ENCODE measurements at regions not wholly inside any gene's neighbourhood (a gene's known extent, or its start where the extent isn't known, plus 50 kb on each side); places are given as distances from the start of the nearest gene placed in this dataset.

DNA sequence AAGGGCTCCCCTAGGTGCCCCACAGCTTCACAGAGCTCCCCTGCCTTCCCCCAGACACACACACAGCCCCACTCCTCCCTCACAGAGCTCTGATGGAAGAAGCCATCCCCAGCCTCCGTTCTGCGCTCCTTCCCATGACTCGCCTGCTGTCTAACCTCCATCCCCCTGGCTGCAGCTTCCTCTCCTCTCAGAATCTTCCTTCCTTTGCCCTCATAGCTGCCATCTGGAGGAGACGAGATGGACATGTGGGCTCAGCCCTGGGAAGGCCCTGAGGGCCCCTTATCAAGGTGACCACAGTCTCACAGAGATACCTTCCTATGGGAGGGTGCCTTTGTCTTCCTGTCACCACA is 94.3 kb downstream of the PCDH1 start:
- TF ChIP-seq CTCF (IDR thresholded peaks at IDR 0.05), result no peak
- no peak for TF ChIP-seq POLR2A (IDR thresholded peaks at IDR 0.05)
